ENCODE measurements at regions not wholly inside any gene's neighbourhood (a gene's known extent, or its start where the extent isn't known, plus 50 kb on each side); places are given as distances from the start of the nearest gene placed in this dataset.

DNA sequence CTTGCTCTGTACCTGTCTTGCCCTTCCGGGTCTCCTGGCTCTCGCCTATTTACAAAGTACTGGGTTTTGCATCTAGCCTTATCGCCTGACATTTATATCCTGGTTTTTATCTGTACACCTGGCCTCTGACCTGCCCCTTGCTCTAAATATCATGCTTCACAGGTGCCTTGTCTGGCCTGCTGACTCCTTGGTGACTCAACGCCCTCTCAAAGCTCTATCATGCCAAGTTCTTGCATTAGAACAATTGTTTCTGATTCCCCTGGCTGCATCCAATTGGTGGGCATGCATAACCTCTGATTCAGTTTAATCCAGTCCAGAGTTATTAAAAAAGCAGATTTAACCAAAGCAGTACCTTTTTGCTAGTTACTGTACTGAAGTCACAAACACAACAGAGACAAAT, 113.9 kb upstream of the CCDC68 start:
- TF ChIP-seq PPARA (CRISPR knock-in tag; IDR thresholded peaks at IDR 0.05; ENCODE audit: borderline replicate concordance): no peak
- TF ChIP-seq ZNF565 (CRISPR knock-in tag; conservative IDR thresholded peaks at IDR 0.05; ENCODE audit: low read depth): no peak
- TF ChIP-seq CSDC2 (CRISPR knock-in tag; IDR thresholded peaks at IDR 0.05): no peak
- no peak for TF ChIP-seq ARNTL (CRISPR knock-in tag; IDR thresholded peaks at IDR 0.05; ENCODE audit: borderline replicate concordance, low read depth)
- TF ChIP-seq ISL1 (CRISPR knock-in tag; IDR thresholded peaks at IDR 0.05): no peak
- TF ChIP-seq GLIS3 (CRISPR knock-in tag; IDR thresholded peaks at IDR 0.05): no peak
- TF ChIP-seq, protein P1, sequence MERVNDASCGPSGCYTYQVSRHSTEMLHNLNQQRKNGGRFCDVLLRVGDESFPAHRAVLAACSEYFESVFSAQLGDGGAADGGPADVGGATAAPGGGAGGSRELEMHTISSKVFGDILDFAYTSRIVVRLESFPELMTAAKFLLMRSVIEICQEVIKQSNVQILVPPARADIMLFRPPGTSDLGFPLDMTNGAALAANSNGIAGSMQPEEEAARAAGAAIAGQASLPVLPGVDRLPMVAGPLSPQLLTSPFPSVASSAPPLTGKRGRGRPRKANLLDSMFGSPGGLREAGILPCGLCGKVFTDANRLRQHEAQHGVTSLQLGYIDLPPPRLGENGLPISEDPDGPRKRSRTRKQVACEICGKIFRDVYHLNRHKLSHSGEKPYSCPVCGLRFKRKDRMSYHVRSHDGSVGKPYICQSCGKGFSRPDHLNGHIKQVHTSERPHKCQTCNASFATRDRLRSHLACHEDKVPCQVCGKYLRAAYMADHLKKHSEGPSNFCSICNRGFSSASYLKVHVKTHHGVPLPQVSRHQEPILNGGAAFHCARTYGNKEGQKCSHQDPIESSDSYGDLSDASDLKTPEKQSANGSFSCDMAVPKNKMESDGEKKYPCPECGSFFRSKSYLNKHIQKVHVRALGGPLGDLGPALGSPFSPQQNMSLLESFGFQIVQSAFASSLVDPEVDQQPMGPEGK (CRISPR knock-in tag; IDR thresholded peaks at IDR 0.05; ENCODE audit: borderline replicate concordance): no peak
- TF ChIP-seq, protein P2, sequence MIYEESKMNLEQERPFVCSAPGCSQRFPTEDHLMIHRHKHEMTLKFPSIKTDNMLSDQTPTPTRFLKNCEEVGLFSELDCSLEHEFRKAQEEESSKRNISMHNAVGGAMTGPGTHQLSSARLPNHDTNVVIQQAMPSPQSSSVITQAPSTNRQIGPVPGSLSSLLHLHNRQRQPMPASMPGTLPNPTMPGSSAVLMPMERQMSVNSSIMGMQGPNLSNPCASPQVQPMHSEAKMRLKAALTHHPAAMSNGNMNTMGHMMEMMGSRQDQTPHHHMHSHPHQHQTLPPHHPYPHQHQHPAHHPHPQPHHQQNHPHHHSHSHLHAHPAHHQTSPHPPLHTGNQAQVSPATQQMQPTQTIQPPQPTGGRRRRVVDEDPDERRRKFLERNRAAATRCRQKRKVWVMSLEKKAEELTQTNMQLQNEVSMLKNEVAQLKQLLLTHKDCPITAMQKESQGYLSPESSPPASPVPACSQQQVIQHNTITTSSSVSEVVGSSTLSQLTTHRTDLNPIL (CRISPR knock-in tag; IDR thresholded peaks at IDR 0.05; ENCODE audit: low read depth): no peak
- no peak for TF ChIP-seq ZC3H10 (CRISPR knock-in tag; IDR thresholded peaks at IDR 0.05)
- TF ChIP-seq, protein P3, sequence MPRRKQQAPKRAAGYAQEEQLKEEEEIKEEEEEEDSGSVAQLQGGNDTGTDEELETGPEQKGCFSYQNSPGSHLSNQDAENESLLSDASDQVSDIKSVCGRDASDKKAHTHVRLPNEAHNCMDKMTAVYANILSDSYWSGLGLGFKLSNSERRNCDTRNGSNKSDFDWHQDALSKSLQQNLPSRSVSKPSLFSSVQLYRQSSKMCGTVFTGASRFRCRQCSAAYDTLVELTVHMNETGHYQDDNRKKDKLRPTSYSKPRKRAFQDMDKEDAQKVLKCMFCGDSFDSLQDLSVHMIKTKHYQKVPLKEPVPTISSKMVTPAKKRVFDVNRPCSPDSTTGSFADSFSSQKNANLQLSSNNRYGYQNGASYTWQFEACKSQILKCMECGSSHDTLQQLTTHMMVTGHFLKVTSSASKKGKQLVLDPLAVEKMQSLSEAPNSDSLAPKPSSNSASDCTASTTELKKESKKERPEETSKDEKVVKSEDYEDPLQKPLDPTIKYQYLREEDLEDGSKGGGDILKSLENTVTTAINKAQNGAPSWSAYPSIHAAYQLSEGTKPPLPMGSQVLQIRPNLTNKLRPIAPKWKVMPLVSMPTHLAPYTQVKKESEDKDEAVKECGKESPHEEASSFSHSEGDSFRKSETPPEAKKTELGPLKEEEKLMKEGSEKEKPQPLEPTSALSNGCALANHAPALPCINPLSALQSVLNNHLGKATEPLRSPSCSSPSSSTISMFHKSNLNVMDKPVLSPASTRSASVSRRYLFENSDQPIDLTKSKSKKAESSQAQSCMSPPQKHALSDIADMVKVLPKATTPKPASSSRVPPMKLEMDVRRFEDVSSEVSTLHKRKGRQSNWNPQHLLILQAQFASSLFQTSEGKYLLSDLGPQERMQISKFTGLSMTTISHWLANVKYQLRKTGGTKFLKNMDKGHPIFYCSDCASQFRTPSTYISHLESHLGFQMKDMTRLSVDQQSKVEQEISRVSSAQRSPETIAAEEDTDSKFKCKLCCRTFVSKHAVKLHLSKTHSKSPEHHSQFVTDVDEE (CRISPR knock-in tag; IDR thresholded peaks at IDR 0.05): no peak
- TF ChIP-seq TOX (CRISPR knock-in tag; IDR thresholded peaks at IDR 0.05; ENCODE audit: borderline replicate concordance): no peak
- no peak for TF ChIP-seq SNAI2 (CRISPR knock-in tag; IDR thresholded peaks at IDR 0.05)
